WERI-Rb-1 (cell line): ENCODE measurements at regions not wholly inside any gene's neighbourhood (a gene's known extent, or its start where the extent isn't known, plus 50 kb on each side); places are given as distances from the start of the nearest gene placed in this dataset.

ENCODE experiments used
- DNase-seq: peaks from one replicate; pipeline ENCODE4 v3.0.0-alpha.2; 2020
- H3K27ac ChIP-seq: fragments of 250-450 bp; sonication (Bioruptor Pico); 2 replicates; pipeline ENCODE4 v1.5.1; 2020; ENCODE audit warnings: mild to moderate bottlenecking, moderate library complexity
- H3K27me3 ChIP-seq: fragments of 250-450 bp; sonication (Bioruptor Pico); 2 replicates; pipeline ENCODE4 v1.5.1; 2021; ENCODE audit warnings: mild to moderate bottlenecking, low read depth, moderate library complexity; ENCODE audit not compliant: insufficient read depth, severe bottlenecking
- H3K36me3 ChIP-seq: fragments of 250-450 bp; sonication (Bioruptor Pico); 2 replicates; pipeline ENCODE4 v1.5.1; 2020; ENCODE audit warnings: mild to moderate bottlenecking, moderate library complexity
- H3K4me3 ChIP-seq: 2 replicates; pipeline ENCODE4 v1.5.1; 2011; ENCODE audit warnings: low read depth, mild to moderate bottlenecking, control low read depth, low read length
- H3K9me3 ChIP-seq: fragments of 250-450 bp; sonication (Bioruptor Pico); 2 replicates; pipeline ENCODE4 v1.5.1; 2021; ENCODE audit warnings: mild to moderate bottlenecking, moderate library complexity; ENCODE audit not compliant: severe bottlenecking
- CTCF ChIP-seq: IDR thresholded peaks from 2 replicates; pipeline ENCODE4 v1.5.1; 2011; ENCODE audit warnings: low read depth, mild to moderate bottlenecking, control low read depth, inconsistent platforms, low read length

- Histone ChIP-seq H3K9me3 (no peaks in the 10 kb centered on the region), H3K27me3 (no peaks in the 10 kb centered on the region), H3K4me3 (no peak overlapping the region), H3K36me3 (no peaks in the 10 kb centered on the region), H3K27ac (no peak overlapping the region)
- DNase-seq = no peak
- TF ChIP-seq CTCF = no peak
These were observed 310.0 kb upstream of the TSHZ3 start for GRCh38 chr19:31658993-31659896.

- TF ChIP-seq CTCF = no peak
- Histone ChIP-seq H3K9me3 (no peaks in the 10 kb centered on the region), H3K4me3 (no peak overlapping the region), H3K27me3 (no peaks in the 10 kb centered on the region), H3K36me3 (no peaks in the 10 kb centered on the region), H3K27ac (no peak overlapping the region)
- no peak for DNase-seq
These were observed 310.6 kb upstream of the TSHZ3 start for GRCh38 chr19:31659897-31660210.

- no peaks in the 10 kb centered on the region for H3K36me3 ChIP-seq
- no peak overlapping the region for H3K27ac ChIP-seq
- H3K4me3 ChIP-seq = no peak overlapping the region
- DNase-seq = no peak
- no peaks in the 10 kb centered on the region for H3K9me3 ChIP-seq
- H3K27me3 ChIP-seq = no peaks in the 10 kb centered on the region
- TF ChIP-seq CTCF = no peak
These were observed 314.9 kb upstream of the TSHZ3 start for GRCh38 chr19:31664096-31664495.

GRCh38 chr19:31664997-31665396, 315.8 kb upstream of the TSHZ3 start:
- no peak for TF ChIP-seq CTCF
- H3K4me3 ChIP-seq = no peak overlapping the region
- H3K27ac ChIP-seq = no peak overlapping the region
- H3K27me3 ChIP-seq = no peaks in the 10 kb centered on the region
- H3K36me3 ChIP-seq = no peaks in the 10 kb centered on the region
- H3K9me3 ChIP-seq = no peaks in the 10 kb centered on the region
- DNase-seq = no peak

- no peak for TF ChIP-seq CTCF
- Histone ChIP-seq H3K27ac (no peak overlapping the region), H3K4me3 (no peak overlapping the region), H3K9me3 (no peaks in the 10 kb centered on the region), H3K27me3 (no peaks in the 10 kb centered on the region), H3K36me3 (no peaks in the 10 kb centered on the region)
- DNase-seq = no peak
These were observed 316.9 kb upstream of the TSHZ3 start for GRCh38 chr19:31666126-31666525.

GRCh38 chr19:31667106-31667505, 317.9 kb upstream of the TSHZ3 start:
- no peaks in the 10 kb centered on the region for H3K9me3 ChIP-seq
- H3K27ac ChIP-seq = no peak overlapping the region
- TF ChIP-seq CTCF = no peak
- H3K4me3 ChIP-seq = no peak overlapping the region
- no peak for DNase-seq
- H3K36me3 ChIP-seq = no peaks in the 10 kb centered on the region
- no peaks in the 10 kb centered on the region for H3K27me3 ChIP-seq
